GM19397 (cell line): ENCODE measurements at regions not wholly inside any gene's neighbourhood (a gene's known extent, or its start where the extent isn't known, plus 50 kb on each side); places are given as distances from the start of the nearest gene placed in this dataset.
"Not testable (repeated sequence)": the region's sequence is repeated elsewhere in the genome, so short reads cannot be mapped to it uniquely, and the experiment has no call there.

Experiments used
- ATAC-seq: cut with Tn5 transposase; IDR thresholded peaks from one replicate; pipeline ENCODE4 v1.9.1; 2021; ENCODE audit warnings: mild to moderate bottlenecking, moderate library complexity; ENCODE audit not compliant: unreplicated experiment

- no peak for ATAC-seq
Observed at GRCh38 chr6:67160820-67161219, 1453.8 kb upstream of the EYS start.

- ATAC-seq, result no peak
Observed at GRCh38 chr6:67141005-67141404, 1434.0 kb upstream of the EYS start.

DNA sequence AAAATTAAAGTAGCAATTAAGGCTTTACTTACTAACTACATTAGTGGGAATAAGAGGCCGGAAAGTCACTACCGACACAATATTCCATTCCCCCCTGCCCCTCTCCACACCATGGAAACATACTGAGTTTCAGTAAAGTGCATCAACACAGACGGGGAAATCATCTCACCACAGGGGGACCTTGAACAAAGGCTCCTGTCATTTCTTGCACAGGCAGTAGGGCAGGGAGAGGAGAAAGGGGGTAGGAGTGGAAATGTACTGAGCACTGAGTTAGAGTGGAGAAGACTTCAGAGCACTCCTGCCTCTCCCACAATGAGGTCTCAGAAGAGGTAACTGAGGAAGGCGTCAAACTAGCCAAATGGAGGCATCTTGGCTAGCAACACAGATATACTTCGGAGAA lies 1426.9 kb upstream of the EYS start:
- ATAC-seq, result no peak

- ATAC-seq, result no peak
Observed at GRCh38 chr6:67131827-67132226, 1424.8 kb upstream of the EYS start.

- ATAC-seq, result no peak
Observed at GRCh38 chr6:67129780-67130179, 1422.8 kb upstream of the EYS start.

- ATAC-seq, result no peak
Observed at GRCh38 chr6:67127041-67127440, 1420.0 kb upstream of the EYS start.

GRCh38 chr6:67121115-67121514 lies 1414.1 kb upstream of the EYS start:
- no peak for ATAC-seq

DNA sequence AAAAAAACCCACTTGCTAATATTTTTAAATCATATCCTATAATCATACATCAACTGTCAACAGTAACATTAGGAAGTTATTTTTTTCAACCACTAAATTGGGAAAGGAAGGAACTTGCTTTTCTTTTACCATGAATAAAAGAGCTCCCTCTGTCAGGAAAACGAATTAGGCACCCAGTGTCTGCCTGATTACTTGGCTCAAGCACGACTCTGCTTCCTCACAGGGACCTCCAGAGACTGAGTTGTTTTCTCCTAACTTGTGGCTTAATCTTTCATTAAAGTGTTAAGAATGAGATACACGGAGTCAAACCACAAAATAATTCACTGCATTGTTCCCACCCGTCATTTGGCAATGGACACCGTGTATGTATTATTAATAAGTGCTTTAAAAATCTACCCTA lies 1405.1 kb upstream of the EYS start:
- no peak for ATAC-seq

DNA sequence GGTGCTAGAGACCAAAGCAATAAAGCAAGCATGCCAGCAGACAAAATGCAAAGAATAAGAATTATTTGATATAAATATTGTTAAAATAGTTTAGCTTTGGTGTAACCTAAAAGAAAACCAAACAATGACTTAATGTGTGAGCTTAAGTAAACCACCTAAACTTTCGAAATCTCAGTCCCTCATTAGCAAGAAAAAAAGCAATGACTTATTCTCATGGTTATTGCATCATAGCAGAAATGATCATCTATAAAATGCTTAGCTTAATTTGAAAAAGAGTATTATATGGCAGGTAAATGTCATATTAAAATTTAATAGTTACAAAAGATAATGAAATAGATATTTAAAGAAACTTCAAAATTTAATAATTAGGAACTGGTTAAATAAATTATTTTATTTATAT lies 1395.7 kb upstream of the EYS start:
- ATAC-seq, result no peak

- ATAC-seq, result not testable (repeated sequence)
Observed at GRCh38 chr6:67095618-67096226, 1388.7 kb upstream of the EYS start.

DNA sequence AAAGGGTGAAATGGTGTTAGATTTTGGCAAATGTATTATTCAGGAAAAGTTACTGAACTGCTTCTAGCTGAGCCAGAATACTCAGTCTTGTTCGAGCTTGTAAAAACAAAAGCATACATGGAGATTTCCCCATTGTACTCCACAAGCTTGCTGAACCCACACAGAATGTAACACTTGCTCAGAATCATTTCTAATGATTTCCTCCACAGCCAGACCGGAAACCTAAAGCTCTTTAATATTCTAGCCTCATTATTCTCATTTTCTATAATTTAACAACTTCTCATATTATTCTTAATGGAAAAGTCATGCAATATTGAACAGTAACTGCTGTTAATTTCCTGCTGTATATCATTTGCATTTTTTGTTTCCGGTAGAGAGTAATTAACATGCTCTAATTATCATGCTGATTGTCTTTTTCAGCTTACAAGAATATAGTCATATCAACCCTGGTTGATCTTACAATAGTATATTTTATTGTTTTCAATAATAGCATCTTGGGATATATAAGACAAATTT lies 1387.5 kb upstream of the EYS start:
- ATAC-seq, result no peak

GRCh38 chr6:67073938-67074337 lies 1366.9 kb upstream of the EYS start:
- no peak for ATAC-seq

- no peak for ATAC-seq
Observed at GRCh38 chr6:67068781-67069180, 1361.8 kb upstream of the EYS start.

- no peak for ATAC-seq
Observed at GRCh38 chr6:67064323-67064722, 1357.3 kb upstream of the EYS start.

GRCh38 chr6:67047996-67048395 lies 1341.0 kb upstream of the EYS start:
- no peak for ATAC-seq

- no peak for ATAC-seq
Observed at GRCh38 chr6:67045076-67045475, 1338.0 kb upstream of the EYS start.

DNA sequence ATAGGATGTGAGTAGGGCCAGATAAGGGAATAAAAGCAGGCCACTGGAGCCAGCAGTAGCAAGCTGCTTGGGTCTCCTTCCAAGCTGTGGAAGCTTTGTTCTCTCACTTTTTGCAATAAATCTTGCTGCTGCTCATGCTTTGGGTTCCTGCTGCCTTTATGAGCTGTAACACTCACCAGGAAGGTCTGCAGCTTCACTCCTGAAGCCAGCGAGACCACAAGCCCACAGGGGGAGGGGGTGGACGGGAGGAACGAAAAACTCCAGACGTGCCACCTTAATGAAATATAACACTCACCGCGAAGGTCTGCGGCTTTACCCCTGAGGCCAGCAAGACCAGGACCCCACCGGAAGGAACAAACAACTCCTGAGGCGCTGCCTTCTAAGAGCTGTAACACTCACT lies 1324.4 kb upstream of the EYS start:
- no peak for ATAC-seq

DNA sequence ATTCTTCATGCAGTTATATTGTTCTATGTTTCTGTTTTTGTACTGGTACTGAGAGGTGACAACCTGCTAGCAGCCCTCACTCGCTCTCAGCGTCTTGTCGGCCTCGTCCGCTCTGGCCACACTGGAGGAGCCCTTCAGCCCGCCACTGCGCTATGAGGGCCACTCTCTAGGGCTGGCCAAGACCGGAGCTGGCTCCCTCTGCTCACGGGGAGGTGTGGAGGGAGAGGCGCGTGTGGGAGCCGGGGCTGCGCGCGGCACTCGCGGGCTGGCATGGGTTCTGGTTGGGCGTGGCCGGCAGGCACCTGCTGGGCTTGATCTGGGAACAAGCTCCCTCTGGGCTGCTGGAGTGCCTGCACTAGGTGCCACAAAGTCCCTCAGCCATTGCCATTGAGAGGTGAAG lies 1323.8 kb upstream of the EYS start:
- no peak for ATAC-seq

DNA sequence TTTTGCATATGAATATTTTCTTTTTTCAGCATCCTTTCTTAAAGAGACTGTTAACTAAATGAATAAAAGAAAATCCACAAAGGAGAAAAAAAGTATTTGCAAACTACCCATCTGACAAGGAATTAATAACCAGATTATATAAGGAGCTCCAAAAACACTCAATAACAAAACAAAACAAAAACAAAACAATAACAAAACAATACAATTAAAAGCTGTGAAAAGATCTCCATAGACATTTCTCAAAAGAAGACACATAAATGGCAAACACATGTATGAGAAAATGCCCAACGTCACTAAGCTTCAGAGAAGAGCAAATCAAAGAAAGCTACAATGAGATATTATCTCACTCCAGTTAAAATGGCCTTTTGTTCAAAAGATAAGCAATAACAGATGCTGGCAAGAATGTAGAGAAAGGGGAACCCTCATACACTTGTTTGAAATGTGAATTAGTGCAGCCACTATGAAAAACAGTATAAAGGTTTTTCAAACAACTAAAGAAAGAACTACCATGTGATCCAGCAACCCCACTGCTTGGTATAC lies 1310.0 kb upstream of the EYS start:
- no peak for ATAC-seq

GRCh38 chr6:67011441-67011840 lies 1304.4 kb upstream of the EYS start:
- ATAC-seq, result no peak

DNA sequence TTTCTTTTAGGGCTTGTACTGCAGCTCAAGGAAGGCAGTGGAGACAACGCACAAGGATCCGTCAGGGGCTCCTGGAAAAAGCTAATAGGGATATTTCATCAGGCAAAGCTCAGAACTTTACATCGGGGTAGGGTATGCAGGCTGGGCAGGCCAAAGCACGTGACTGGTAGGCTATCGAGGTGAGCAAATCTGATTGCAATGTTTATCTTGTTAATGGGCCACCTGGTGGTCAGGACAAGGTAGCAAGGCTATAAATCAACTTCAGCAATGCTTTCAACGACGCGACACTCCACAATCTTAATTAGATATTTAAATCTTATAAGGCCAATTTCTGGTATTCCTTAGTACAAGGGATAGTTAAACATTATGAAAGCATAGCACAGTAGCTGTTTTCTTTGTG lies 1302.8 kb upstream of the EYS start:
- no peak for ATAC-seq

- no peak for ATAC-seq
Observed at GRCh38 chr6:67003844-67004243, 1296.8 kb upstream of the EYS start.

GRCh38 chr6:67000121-67000520 lies 1293.1 kb upstream of the EYS start:
- ATAC-seq, result no peak
